GM12891 (cell line): ENCODE measurements at regions not wholly inside any gene's neighbourhood (a gene's known extent, or its start where the extent isn't known, plus 50 kb on each side); places are given as distances from the start of the nearest gene placed in this dataset.
"Not testable (repeated sequence)": the region's sequence is repeated elsewhere in the genome, so short reads cannot be mapped to it uniquely, and the experiment has no call there.

ENCODE experiments used
- DNase-seq: peaks from one replicate; pipeline ENCODE4 v3.0.0; 2011; ENCODE audit warnings: low spot score; ENCODE audit not compliant: insufficient read length
- FAIRE-seq: peaks from 2 replicates; lab custom pipeline; 2011; peaks lifted over from hg19 to GRCh38; lab: Jason Lieb, UNC
- PAX5 ChIP-seq: IDR thresholded peaks from 2 replicates; pipeline ENCODE4 v1.6.1; 2011; ENCODE audit warnings: low read length, moderate library complexity, mild to moderate bottlenecking; ENCODE audit not compliant: insufficient read depth, severe bottlenecking
- POLR2A ChIP-seq: IDR thresholded peaks from 2 replicates; pipeline ENCODE4 v1.6.1; 2011; ENCODE audit warnings: low read depth, low read length, control low read depth
- POLR2AphosphoS5 ChIP-seq: IDR thresholded peaks from 2 replicates; pipeline ENCODE4 v1.6.1; 2011; ENCODE audit warnings: low read depth, low read length, control low read depth
- POU2F2 ChIP-seq: IDR thresholded peaks from 2 replicates; pipeline ENCODE4 v1.6.1; 2011; ENCODE audit warnings: low read depth, mild to moderate bottlenecking, control low read depth, low read length, moderate library complexity
- SPI1 ChIP-seq: IDR thresholded peaks from 2 replicates; pipeline ENCODE4 v1.6.1; 2011; ENCODE audit warnings: low read depth, low read length, control low read depth
- TAF1 ChIP-seq: IDR thresholded peaks from 2 replicates; pipeline ENCODE4 v1.6.1; 2011; ENCODE audit warnings: low read depth, low read length, control low read depth

DNA sequence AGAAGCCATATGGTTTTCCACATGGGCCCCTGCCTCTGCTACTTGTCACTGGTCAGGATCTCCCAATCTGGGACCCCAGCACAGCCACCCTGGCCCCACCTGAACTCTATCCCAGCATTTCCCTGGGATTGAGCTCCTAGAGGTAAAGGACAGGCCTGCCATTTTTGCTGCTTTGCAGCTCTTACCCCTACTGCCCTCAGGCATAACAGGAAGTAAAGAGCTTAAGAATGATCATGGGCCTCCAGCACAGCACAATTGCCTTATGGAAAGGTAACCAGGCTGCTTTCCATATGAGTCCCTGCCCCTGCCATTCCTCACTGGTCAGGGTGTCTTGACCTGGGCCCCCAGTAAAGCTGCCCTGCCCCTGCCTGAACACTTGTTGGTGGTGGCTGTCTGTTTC, 196.6 kb upstream of the XIST start:
- no peak for TF ChIP-seq SPI1
- no peak for TF ChIP-seq TAF1
- no peak for TF ChIP-seq POLR2A
- TF ChIP-seq POU2F2, result no peak
- TF ChIP-seq PAX5, result no peak
- TF ChIP-seq POLR2AphosphoS5, result no peak
- FAIRE-seq (no peak), DNase-seq (no peak)

- DNase-seq, result not testable (repeated sequence)
These were observed 181.6 kb upstream of the XIST start for GRCh38 chrX:74034066-74034465.

GRCh38 chrX:74031527-74031926, 179.0 kb upstream of the XIST start:
- not testable (repeated sequence) for DNase-seq, FAIRE-seq

More at GRCh38 chrX:74034066-74034465, 181.6 kb upstream of the XIST start:
- not testable (repeated sequence) for FAIRE-seq

- not testable (repeated sequence) for FAIRE-seq, DNase-seq
These were observed 178.3 kb upstream of the XIST start for GRCh38 chrX:74030766-74031165.

- FAIRE-seq, DNase-seq: not testable (repeated sequence)
These were observed 172.6 kb upstream of the XIST start for GRCh38 chrX:74025145-74025544.

DNA sequence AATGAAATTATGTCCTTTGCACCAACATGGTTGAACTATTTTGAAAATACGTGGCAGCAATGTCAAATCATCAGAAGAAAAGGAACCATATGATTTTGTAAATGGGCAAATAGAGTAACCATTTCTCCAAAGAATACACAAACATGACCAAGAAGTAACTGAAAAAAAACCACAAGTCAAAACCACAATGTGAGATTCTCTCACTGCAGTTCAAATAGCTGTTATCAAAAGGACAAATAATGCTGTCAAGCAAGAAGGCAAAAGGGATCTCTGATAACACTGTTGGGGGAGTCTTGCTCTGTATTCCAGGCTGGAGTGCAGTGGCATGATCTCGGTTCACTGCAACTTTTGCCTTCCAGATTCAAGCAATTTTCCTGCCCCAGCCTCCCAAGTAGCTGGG, 170.7 kb upstream of the XIST start:
- DNase-seq (no peak), FAIRE-seq (no peak)
- TF ChIP-seq POLR2A, result no peak
- no peak for TF ChIP-seq SPI1
- TF ChIP-seq POLR2AphosphoS5, result no peak
- TF ChIP-seq POU2F2, result no peak
- TF ChIP-seq PAX5, result no peak
- TF ChIP-seq TAF1, result no peak

DNA sequence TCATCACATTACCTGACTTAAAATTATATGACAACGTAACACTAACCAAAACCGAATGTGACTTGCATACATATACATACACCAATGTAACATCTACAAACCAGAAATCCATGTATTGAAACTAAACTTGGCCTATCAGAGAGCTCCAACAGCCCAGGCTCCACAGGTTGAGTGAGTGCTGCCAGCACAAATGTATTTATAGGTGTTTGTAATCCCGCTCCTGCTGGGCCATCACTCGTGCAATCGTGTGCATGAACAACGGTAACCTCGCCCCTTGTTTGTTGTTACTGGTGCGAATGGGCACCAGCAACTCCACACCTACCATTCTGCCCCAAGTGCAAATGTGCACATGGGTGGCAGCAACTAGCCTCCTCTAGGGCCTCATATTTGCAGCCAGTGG, 165.7 kb upstream of the XIST start:
- no peak for DNase-seq
- peak; percentile 60 for FAIRE-seq
- no peak for TF ChIP-seq SPI1
- TF ChIP-seq POLR2AphosphoS5, result no peak
- no peak for TF ChIP-seq POU2F2
- TF ChIP-seq PAX5, result no peak
- TF ChIP-seq POLR2A, result no peak
- TF ChIP-seq TAF1, result no peak

DNA sequence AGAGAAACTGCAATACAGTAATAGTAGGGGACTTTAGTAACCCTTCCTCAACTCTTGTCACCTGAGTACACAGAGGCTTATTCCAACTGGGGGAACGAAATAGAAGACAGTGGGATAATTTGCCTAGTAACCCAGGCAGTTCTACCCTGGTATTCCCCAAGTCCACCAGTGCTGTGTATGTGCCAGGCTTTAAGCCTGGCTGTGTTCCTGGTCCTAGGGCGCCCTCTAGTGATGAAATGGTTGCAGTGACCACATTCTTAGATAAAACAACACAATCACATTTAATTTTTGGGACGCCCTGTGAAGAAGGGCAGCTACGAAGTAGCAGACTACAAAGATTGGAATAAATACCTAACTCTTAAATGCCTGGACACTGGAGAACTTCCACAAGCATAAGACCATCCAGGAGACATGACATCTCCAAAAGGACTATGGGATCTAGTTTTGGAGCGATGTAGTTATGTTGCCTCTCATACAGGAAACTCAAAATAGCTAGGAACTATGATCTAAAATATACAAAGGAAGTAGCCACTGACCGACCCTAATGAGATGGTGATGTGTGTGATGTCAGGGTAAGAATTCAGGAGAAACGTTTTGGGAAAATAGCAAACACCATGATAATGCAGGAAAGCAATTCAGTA, 163.0 kb upstream of the XIST start:
- FAIRE-seq (peak; percentile 91), DNase-seq (peak; percentile 12)
- TF ChIP-seq POLR2A, result no peak
- no peak for TF ChIP-seq PAX5
- no peak for TF ChIP-seq SPI1
- no peak for TF ChIP-seq TAF1
- TF ChIP-seq POU2F2, result no peak
- TF ChIP-seq POLR2AphosphoS5, result no peak

GRCh38 chrX:74009041-74009440, 156.5 kb upstream of the XIST start:
- FAIRE-seq, result no peak

DNA sequence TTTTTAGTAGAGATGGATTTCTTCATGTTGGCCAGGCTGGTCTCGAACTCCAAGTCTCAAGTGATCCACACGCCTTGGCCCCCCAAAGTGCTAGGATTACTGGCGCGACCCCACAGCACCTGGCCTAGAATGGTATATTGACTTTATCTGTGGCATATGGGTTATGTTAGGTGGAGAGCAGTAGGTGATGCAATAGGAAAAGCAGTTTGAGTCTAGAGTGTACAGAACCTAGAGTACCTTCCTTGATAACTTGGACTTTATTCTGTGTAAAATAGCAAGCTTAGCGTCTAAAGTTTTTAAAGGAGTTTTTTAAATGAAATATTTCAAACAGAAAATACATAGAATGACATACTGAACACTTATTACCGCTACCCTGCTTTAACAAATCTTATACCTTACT, 139.5 kb upstream of the XIST start:
- FAIRE-seq (no peak), DNase-seq (no peak)
- TF ChIP-seq TAF1 (no peak), POLR2A (no peak), SPI1 (no peak)

More at GRCh38 chrX:74009041-74009440, 156.5 kb upstream of the XIST start:
- DNase-seq, result no peak
- no peak for TF ChIP-seq POLR2AphosphoS5
- TF ChIP-seq POLR2A, result no peak
- no peak for TF ChIP-seq POU2F2
- TF ChIP-seq TAF1, result no peak
- TF ChIP-seq PAX5, result no peak
- no peak for TF ChIP-seq SPI1

- DNase-seq (no peak), FAIRE-seq (no peak)
- TF ChIP-seq POLR2A (no peak), POLR2AphosphoS5 (no peak), PAX5 (no peak), SPI1 (no peak), POU2F2 (no peak), TAF1 (no peak)
These were observed 134.7 kb upstream of the XIST start for GRCh38 chrX:73987166-73987565.
